ENCODE measurements at regions not wholly inside any gene's neighbourhood (a gene's known extent, or its start where the extent isn't known, plus 50 kb on each side); places are given as distances from the start of the nearest gene placed in this dataset.

DNA sequence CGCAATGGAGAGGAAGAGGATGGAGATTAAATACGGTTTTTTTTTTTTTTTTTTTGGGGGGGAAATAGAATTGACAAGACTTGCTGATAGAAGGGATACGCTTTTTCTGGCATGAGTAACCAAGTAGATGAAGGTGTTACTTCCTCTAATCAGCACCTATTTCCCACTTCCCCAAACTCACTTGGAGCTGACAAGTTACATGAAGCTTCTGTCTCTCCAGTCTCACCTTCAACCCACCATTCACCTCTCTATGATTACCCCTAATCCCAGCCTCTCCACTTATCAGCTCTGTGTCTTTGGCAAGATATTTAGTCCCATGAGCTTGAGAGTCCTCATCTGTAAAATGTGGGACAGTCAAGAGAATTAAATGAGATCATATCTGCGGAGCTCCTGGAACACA lies 185.9 kb upstream of the HS3ST3A1 start:
- Mint-ChIP-seq H3K4me1 (ENCODE audit: insufficient read depth, unreplicated experiment) (no peaks in the 10 kb centered on the region), H3K4me3 (ENCODE audit: unreplicated experiment) (no peak overlapping the region), H3K27ac (ENCODE audit: low read depth, unreplicated experiment) (no peak overlapping the region), H3K27me3 (ENCODE audit: insufficient read depth, unreplicated experiment) (no peaks in the 10 kb centered on the region), H3K9me3 (ENCODE audit: unreplicated experiment) (no peaks in the 10 kb centered on the region), H3K36me3 (ENCODE audit: insufficient read depth, unreplicated experiment) (no peaks in the 10 kb centered on the region)
- ChIA-PET CTCF (interaction anchor here (0.7 kb wide), 2 partner anchors 193 to 688 kb away, joined by 3 to 4 read pairs; no protein-coding TSS in a partner anchor), POLR2A (interaction anchor here (0.6 to 0.7 kb wide), 2 partner anchors 100 to 116 kb away, joined by 3 read pairs; no protein-coding TSS in a partner anchor)
- BruUV-seq (replicated peaks), result no TSS peak
- DNase-seq (ENCODE audit: unreplicated experiment), result no peak
- intact Hi-C loops (cut with micrococcal nuclease), result no loop called here
- TF ChIP-seq, protein P1, sequence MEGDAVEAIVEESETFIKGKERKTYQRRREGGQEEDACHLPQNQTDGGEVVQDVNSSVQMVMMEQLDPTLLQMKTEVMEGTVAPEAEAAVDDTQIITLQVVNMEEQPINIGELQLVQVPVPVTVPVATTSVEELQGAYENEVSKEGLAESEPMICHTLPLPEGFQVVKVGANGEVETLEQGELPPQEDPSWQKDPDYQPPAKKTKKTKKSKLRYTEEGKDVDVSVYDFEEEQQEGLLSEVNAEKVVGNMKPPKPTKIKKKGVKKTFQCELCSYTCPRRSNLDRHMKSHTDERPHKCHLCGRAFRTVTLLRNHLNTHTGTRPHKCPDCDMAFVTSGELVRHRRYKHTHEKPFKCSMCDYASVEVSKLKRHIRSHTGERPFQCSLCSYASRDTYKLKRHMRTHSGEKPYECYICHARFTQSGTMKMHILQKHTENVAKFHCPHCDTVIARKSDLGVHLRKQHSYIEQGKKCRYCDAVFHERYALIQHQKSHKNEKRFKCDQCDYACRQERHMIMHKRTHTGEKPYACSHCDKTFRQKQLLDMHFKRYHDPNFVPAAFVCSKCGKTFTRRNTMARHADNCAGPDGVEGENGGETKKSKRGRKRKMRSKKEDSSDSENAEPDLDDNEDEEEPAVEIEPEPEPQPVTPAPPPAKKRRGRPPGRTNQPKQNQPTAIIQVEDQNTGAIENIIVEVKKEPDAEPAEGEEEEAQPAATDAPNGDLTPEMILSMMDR (IDR thresholded peaks at IDR 0.05; ENCODE audit: unreplicated experiment), result no peak

DNA sequence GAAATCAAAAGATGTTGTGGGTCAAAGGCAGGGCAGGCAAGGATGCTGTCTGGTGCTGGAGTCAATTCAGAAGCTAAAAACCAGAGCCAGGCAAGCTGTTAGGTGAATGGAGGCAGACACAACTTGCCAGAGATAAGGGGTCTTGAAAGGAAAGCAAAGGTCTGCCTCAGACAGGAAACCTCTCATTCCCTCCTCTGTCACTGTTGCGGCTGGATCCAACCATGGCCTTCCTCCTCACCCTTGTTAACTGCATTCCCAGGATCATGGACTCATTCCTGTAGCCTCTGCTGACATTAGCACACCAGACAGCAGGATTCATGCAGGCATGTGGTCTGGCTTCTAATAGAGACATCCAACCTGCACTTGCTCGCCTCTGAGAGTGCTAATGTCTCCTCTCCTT lies 186.7 kb upstream of the HS3ST3A1 start:
- H3K36me3 Mint-ChIP-seq (ENCODE audit: insufficient read depth, unreplicated experiment), result peaks cover under 1% of the 10 kb centered on the region
- H3K4me3 Mint-ChIP-seq (ENCODE audit: unreplicated experiment), result no peak overlapping the region
- no peaks in the 10 kb centered on the region for H3K27me3 Mint-ChIP-seq (ENCODE audit: insufficient read depth, unreplicated experiment)
- H3K27ac Mint-ChIP-seq (ENCODE audit: low read depth, unreplicated experiment), result no peak overlapping the region
- H3K9me3 Mint-ChIP-seq (ENCODE audit: unreplicated experiment), result no peaks in the 10 kb centered on the region
- no peaks in the 10 kb centered on the region for H3K4me1 Mint-ChIP-seq (ENCODE audit: insufficient read depth, unreplicated experiment)
- TF ChIP-seq, protein P1 (IDR thresholded peaks at IDR 0.05; ENCODE audit: unreplicated experiment), result no peak
- no TSS peak for BruUV-seq (replicated peaks)
- intact Hi-C loops (cut with micrococcal nuclease), result no loop called here
- no peak for DNase-seq (ENCODE audit: unreplicated experiment)
- POLR2A ChIA-PET, result interaction anchor here (0.7 kb wide), 1 partner anchor 278 kb away, joined by 3 read pairs; no protein-coding TSS in a partner anchor
- CTCF ChIA-PET, result no interaction called here

DNA sequence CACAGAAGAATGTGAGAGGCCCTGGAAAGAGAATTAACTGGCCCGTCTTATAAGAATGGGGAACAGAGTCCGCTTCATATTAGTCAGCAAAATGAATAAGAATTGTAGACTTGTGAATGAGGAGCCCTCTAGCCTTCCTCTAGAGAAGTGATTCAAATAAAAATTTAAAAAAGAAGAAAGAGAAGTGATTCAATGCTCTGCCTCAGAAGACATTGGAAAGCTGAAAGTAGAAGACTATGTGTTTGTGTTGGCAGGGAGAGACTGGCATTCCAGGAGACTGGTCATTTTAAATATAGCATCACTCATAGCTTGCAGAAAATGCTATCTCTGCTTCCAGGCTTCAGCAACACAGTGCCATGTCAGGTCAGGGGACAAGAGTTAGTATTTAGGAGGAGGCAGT lies 190.6 kb upstream of the HS3ST3A1 start:
- ChIA-PET CTCF (interaction anchor here (0.6 kb wide), 1 partner anchor 126 kb away, joined by 3 read pairs; no protein-coding TSS in a partner anchor), POLR2A (interaction anchor here (0.6 kb wide), 1 partner anchor 20 kb away, joined by 3 read pairs; no protein-coding TSS in a partner anchor)
- TF ChIP-seq, protein P1 (IDR thresholded peaks at IDR 0.05; ENCODE audit: unreplicated experiment), result no peak
- Mint-ChIP-seq H3K36me3 (ENCODE audit: insufficient read depth, unreplicated experiment) (peaks cover 6% of the 10 kb centered on the region), H3K27me3 (ENCODE audit: insufficient read depth, unreplicated experiment) (no peaks in the 10 kb centered on the region), H3K27ac (ENCODE audit: low read depth, unreplicated experiment) (no peak overlapping the region), H3K9me3 (ENCODE audit: unreplicated experiment) (no peaks in the 10 kb centered on the region), H3K4me3 (ENCODE audit: unreplicated experiment) (no peak overlapping the region), H3K4me1 (ENCODE audit: insufficient read depth, unreplicated experiment) (no peaks in the 10 kb centered on the region)
- intact Hi-C loops (cut with micrococcal nuclease), result no loop called here
- DNase-seq (ENCODE audit: unreplicated experiment), result no peak
- no TSS peak for BruUV-seq (replicated peaks)

DNA sequence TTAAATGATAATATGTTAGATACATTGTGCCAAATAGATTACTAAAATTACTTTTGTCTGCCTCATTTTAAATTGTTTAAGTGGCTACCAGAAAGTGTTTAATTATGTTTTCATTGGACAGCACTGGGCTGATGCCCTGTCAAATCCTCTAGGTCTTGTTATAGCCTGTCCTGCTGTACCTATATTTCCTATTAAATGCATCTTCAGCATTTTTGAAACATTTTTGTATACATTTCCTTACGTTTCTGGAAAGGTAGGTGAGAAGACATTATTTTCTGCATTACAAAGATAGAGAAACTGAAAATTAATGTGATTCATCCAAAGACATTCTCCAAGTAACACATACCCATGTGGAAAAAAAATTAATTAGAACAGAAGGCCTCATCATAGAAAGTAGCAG lies 192.2 kb upstream of the HS3ST3A1 start:
- no peak overlapping the region for H3K4me3 Mint-ChIP-seq (ENCODE audit: unreplicated experiment)
- no TSS peak for BruUV-seq (replicated peaks)
- ChIA-PET POLR2A (interaction anchor here (0.7 kb wide), 1 partner anchor 49 kb away, joined by 3 read pairs; no protein-coding TSS in a partner anchor), CTCF (interaction anchor here (0.6 kb wide), 1 partner anchor 879 kb away, joined by 3 read pairs; no protein-coding TSS in a partner anchor)
- TF ChIP-seq, protein P1 (IDR thresholded peaks at IDR 0.05; ENCODE audit: unreplicated experiment), result no peak
- H3K4me1 Mint-ChIP-seq (ENCODE audit: insufficient read depth, unreplicated experiment), result no peaks in the 10 kb centered on the region
- no peaks in the 10 kb centered on the region for H3K27me3 Mint-ChIP-seq (ENCODE audit: insufficient read depth, unreplicated experiment)
- peaks cover 6% of the 10 kb centered on the region for H3K36me3 Mint-ChIP-seq (ENCODE audit: insufficient read depth, unreplicated experiment)
- H3K27ac Mint-ChIP-seq (ENCODE audit: low read depth, unreplicated experiment), result no peak overlapping the region
- intact Hi-C loops (cut with micrococcal nuclease), result no loop called here
- H3K9me3 Mint-ChIP-seq (ENCODE audit: unreplicated experiment), result no peaks in the 10 kb centered on the region
- DNase-seq (ENCODE audit: unreplicated experiment), result no peak

Data from MCF 10A (cell line).